Glomerular visceral epithelial cell (primary cell): ENCODE measurements at regions not wholly inside any gene's neighbourhood (a gene's known extent, or its start where the extent isn't known, plus 50 kb on each side); places are given as distances from the start of the nearest gene placed in this dataset.

Experiments
- DNase-seq: peaks from one replicate; pipeline ENCODE4 v3.0.0-alpha.2; 2016; ENCODE audit errors: extremely low spot score

- no peak for DNase-seq
Measured at GRCh38 chr6:145309842-145310535, 425.3 kb downstream of the EPM2A start.

DNA sequence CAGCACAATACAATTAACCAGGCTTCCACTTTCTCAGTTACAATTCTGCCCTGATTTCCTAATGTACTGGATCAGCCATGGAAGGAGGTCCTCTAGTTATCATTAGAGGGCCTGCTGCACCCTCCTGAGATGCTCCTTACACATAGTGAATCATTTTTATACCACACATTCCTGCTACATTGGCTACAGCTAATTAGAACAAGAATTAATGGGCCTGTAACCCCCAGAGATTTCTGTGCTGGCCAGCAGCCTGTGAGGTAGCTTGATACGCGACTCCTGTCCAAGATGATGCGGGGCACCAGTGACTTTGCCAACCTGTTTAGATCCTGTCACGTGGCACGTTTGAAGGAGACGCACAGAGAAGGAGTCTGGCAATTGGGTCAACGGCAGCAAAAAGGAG, 422.8 kb downstream of the EPM2A start:
- DNase-seq = no peak

GRCh38 chr6:145313041-145313855, 422.1 kb downstream of the EPM2A start:
- no peak for DNase-seq

- DNase-seq = no peak
Measured at GRCh38 chr6:145315982-145316600, 419.2 kb downstream of the EPM2A start.

DNA sequence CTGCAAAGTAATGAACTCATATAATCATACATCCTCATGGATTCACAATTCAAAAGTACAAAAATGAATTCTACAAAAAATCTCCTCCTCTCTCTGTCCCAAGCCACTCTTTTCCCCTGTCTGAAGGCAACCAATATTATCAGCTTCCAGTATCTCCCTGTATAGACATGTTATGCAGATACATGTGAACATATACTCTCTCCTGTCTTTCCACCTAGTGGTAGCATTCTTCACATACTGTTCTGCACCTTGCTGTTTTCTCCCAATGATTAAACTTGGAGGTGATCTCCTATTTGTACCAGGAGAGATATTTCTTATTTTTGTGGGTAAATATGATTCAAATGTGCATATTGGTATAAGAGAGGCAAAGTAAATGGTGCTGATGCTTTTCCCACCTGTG, 416.4 kb downstream of the EPM2A start:
- no peak for DNase-seq

GRCh38 chr6:145319605-145320004, 415.7 kb downstream of the EPM2A start:
- DNase-seq = no peak

- DNase-seq = no peak
Measured at GRCh38 chr6:145323646-145324045, 411.7 kb downstream of the EPM2A start.

DNA sequence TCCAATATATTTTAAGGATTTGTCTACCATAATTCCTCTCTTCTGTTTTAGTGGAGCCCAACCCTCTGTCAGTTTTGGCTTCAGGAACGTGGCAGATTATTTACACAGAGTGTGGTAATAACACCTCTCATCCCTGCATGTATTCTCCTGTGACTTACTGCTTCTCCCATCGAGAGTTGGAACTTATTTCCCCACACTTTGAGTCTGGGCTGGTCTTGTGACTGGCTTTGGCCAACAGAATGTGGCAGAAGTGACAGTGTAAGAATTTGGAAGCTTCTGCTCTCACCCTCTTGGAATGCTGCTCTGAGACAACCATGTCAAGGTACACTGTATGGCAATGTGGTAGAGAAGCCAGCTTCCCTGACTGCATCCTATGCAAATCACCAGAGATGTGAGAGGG, 407.7 kb downstream of the EPM2A start:
- no peak for DNase-seq

DNA sequence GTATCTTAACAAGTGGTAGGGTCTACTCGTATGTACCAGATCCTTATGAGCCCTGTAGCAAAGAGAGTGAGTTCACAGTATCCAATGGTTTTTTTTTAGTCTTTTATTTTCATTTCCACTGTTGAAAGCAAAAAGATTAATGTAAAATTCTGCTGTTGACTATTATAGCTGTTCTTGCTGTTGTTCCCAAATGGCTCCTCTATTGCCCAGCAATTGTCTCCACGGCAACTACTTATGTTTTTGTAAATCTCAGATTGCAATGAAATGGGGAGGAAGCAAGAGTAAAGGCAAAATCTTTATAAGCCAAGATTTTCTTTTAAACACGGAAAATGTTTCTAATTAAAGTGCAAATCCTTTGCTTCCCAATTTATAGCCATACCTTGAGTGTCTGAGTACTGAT, 406.1 kb downstream of the EPM2A start:
- no peak for DNase-seq

DNA sequence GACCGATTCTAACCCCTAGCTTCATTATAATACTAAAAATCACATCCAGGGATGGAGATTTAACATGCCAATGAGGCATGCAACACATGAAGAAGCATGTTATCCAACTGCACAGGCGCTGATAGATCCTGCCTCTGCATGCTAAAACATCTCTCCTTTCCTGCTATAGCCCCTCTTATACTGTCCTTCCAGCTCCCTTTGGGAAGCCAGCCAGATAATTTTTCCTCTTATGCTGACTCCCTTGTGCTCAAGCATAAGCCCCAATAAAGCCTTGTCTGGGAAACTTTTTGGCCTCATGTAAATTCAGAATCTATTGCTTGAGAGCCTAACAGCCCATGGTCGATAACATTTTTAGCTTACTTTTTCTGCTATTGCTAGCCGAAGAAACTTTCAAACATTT, 404.3 kb downstream of the EPM2A start:
- no peak for DNase-seq

DNA sequence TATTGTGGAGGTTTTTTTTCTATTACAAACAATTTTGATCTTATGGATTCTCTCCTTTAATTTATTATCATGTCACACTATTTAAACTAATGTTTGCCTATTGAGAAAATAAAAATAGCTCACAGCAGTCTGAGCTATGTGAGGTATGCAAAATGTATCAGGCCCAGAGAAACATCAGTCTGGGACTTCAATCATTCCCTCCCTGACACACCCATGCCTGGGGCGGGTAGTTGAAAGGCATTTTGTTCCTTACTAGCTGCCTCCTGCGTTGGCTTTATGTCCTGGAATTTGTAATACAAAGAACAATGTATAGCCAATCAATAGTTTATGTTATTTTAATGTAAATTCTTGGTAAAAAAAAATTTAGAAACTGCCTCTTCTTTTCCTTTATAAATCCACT, 403.3 kb downstream of the EPM2A start:
- no peak for DNase-seq

DNA sequence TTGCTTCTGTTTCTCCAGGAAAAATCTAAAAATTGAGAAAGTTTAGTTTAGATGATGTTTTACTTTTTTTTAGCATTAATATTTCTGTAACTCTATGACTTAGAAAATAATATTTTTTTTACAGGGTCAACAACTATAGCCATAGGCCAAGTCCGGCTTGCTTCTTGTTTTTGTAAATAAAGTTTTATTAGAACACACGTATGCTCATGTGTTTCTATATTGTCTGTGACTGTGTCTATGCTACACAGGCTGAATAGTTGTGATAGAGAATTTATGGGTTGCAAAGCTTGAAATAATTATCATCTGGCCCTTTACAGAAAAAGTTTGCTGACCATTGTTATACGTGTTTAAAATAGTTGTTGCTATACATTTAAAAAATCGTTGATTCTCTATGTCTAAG, 399.2 kb downstream of the EPM2A start:
- DNase-seq = no peak

DNA sequence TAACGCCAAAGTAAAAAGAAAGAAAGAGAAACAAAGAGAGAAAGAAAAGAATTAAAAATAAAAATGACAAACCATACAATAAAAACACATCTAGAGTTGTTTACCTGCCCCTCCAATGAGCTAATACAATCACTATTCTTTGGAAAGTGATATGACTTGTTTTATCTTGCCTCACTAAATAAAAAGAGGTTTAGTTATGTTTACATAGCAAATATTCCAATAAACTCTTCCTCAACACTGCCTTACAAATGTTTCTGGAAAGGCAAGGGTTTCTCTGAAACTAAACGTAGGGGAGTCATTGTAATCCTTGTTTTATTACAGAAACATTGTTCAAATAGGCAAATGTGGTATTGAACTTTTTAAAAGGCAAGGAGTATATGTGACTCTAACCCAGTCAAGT, 396.2 kb downstream of the EPM2A start:
- no peak for DNase-seq

DNA sequence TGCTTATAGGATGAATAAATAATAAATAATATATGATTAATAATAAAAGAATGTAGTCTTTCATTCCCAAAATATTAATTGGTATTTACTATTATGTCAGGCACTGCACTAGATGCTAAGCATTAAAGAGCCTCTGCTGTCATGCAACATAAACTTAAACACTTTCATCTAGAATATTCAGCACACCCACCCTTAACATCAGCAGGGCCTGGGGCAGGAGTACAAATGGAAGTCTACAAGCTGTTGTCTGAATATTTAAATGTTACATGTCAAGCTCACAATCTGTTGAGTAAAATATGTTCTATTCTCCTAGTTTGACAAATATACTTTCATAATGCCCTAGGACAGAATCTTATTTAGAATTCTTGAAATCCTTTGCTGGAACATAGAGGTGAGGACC, 395.1 kb downstream of the EPM2A start:
- DNase-seq = no peak

- DNase-seq = no peak
Measured at GRCh38 chr6:145345094-145345493, 390.2 kb downstream of the EPM2A start.

GRCh38 chr6:145347216-145347615, 388.1 kb downstream of the EPM2A start:
- DNase-seq = no peak

GRCh38 chr6:145349950-145350510, 385.3 kb downstream of the EPM2A start:
- DNase-seq = no peak

DNA sequence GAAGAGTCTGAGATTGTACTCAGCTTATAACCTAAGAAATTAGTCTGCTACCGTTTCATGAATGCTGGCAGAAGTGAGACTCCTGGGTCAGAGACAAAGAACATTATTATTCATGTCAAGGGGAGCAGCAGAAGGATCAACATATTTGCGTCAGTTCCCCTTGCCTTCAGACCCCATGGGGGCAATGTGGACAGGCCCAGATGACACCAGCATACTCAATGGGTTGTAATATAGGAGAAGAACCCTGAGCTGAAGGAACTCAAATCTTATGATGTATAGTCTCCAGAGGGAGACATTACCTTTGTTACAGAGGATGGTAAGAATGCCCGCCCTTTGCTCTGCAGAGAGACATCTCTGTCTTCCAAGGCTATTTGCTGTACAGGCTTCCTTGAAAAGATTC, 384.4 kb downstream of the EPM2A start:
- DNase-seq = no peak

GRCh38 chr6:145352382-145353080, 382.8 kb downstream of the EPM2A start:
- no peak for DNase-seq

DNA sequence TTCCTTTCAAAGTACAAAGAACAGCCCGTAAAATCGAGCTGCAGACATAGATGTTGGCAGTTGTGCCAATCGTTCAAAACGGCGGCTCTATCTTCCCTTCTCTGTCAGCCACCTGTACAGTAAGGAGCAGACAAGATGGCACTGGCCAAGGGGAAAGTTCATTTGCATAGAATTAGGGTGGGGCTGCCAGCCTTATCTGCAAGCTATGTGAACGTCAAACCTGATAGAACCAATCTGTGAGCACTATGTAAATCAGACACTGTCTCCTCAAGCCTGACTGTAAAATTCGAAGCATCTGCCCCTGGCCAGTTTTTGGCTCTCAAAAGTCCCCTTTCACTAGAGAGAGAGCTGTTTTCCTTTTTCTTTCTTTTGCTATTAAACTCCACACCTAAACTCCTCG, 374.5 kb downstream of the EPM2A start:
- no peak for DNase-seq

DNA sequence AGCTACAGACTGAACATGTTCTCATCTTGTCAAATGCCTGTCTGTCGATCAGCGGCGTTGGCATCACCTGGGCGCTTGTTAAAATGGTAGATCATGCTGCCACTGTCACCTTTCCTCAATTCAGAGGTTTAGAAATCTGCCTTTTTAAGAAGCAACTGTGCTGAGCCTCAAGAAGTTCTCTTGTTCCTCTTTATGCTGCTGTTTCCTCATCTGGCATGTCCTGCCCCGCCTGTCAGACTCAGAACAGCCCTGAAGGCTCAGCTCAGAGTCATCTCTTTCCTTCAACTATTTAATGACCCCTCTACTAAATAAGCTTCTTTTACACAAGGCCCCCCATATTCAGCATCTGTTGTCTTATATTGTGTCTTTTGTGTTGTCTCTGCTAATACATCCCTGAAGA, 368.2 kb downstream of the EPM2A start:
- no peak for DNase-seq

- DNase-seq = no peak
Measured at GRCh38 chr6:145368075-145368474, 367.2 kb downstream of the EPM2A start.
